Islet precursor cell (in vitro differentiated cells): ENCODE measurements at regions not wholly inside any gene's neighbourhood (a gene's known extent, or its start where the extent isn't known, plus 50 kb on each side); places are given as distances from the start of the nearest gene placed in this dataset.
A peak's percentile ranks its signal among the peaks of the same experiment; 100 is the strongest.

Source experiments
- DNase-seq: peaks from one replicate; pipeline ENCODE4 v3.0.0-alpha.2; 2018

DNA sequence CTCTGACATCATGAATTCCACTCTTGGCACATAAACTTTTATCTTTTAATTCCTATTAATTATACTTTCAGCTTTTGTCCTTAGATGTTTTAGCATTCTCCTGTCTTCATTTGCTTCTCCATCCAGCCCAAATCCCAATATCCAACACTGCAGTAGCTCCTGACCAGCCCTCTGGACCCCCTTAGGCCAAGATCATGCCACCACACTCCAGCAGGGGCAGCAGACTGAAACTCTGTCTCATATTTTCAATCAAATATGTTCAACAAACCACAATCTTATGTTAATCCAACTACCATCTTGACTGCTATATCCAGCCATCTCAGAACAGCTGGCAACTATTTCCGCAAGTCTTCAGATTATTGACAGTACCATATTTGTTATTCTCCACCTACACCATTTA, 315.8 kb upstream of the ROBO2 start:
- no peak for DNase-seq

DNA sequence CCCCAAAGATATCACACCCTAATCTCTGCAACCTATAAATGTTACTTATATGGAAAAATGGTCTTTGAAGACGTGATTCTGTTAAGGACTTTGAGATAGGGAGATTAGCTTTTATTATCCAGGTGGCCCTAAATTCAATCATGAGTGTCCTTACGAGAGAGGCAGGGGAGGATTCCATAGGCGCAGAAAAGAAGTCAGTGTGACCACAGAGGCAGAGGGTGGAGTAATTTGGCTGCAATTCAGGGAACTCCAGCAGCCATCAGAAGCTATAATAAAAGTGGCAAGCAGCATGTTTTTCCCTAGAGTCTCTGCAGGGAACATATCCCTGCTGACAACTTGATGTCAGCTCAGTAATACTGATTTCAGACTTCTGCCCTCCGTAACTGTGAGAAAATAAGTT, 315.2 kb upstream of the ROBO2 start:
- DNase-seq: no peak

DNA sequence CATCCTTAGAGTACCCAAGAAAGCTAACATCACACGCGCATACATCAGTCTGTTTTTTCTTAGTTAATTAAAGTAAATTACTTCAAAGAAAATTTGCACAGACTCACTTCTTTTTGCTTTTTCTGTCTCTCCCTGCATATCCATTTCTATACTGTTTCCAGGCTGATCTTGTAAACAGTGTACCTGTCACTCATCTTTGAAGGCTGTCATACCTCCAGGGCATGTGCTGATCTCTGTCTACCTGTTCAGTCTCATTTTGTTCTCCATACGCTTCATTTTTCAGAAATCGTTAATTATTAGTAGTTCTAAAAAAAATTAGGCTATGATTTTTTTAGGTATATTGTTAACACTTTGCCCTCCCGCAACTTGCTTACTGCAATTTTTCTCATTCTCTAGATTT, 313.9 kb upstream of the ROBO2 start:
- no peak for DNase-seq

DNA sequence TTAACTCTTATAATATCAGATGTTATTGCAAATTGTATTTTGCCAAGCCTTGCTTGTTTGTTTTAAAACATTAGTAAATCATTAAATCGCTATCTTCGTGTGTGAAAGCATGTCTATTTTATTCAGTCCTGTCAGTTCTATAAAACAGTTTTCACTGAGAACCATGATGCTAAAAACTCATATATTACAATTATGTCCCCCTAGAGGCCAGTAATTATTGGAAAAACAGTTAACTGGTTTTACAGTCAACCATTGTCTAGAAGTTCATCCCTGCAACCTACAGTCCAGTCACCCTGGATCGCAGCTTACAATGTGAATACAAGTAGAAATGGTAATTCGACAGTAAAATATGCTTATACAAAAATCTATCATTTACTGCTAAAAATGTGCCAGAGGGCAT, 311.5 kb upstream of the ROBO2 start:
- DNase-seq: no peak

DNA sequence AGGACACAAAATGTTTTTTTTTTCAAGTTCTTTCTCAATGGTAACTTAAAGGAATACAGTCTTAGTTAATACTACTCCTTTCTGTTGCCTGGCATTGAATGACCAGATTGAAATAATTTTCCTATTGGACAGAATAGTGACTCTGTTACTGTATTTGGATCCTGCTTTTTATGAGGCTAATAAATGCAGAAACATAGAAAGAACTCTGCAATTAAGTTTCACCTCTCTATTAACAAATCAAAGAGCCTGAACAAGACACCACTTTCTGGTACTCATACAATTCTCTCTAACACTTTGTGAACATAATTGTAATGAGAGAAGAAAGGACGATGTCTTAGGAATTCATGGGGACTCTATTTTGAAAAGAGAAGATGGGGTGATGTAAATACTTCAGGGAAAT, 308.4 kb upstream of the ROBO2 start:
- no peak for DNase-seq

DNA sequence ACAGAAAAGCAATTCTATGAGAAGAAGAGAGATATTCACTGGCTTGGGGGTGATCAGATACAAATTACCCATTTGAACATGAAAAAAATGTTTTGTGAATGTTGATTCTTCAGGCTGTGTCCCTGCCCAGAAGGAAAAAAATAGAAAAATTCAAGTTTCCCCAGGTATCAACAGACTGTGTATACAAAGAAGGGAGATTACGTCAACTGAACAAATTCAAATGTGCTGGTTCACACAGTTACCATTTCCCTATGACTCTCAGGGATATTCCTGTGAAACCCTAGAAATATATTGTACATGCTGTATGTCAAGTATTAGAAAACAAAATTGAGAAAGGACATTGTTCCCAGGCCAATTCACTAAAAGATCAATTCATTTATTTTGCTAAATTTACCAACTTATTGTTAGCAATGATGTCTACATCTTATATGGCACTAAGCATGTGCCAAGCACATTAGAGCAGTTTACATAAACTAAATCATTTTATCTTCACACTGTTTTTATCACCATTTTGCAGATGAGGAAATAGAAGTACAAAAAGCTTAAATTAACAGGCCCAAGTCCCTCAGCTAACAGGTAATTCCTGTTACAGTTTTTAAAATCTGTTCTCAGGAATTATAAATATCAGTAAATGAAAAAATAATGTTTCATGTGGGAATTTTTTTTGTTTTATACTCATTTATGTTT, 306.7 kb upstream of the ROBO2 start:
- no peak for DNase-seq

DNA sequence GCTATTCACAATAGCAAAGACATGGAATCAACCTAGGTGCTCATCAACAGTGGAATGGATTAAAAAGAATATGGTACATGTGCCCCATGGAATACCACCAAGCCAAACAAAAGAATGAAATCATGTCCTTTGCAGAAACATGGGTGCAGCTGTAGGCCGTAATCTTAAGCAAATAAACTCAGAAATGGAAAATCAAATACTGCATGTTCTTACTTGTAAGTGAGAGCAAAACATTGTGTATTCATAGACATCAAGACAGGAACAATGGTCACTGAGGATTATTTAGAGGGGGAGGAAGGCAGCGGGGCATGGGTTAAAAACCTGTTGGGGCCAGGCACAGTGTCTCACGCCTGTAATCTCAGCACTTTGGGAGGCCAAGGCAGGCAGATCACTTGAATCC, 304.7 kb upstream of the ROBO2 start:
- no peak for DNase-seq

DNA sequence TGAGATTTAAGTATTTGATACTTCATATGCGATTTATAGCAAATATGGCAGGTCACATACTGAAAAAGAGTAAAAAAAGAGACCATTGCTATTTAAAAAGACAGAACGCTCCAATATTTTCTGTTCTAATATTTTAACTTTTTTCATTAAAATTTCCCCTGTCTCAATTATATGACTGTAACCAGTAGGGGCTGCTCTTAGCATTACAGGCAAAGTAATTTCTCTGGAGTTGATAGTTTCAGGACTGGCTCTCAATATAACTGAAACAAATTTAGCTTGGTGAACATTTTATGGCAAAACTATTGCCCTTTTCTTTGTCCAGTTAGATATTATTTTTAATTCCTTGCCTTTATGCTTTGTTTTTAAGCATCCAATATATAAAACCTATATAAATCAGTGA, 286.3 kb upstream of the ROBO2 start:
- DNase-seq: no peak

DNA sequence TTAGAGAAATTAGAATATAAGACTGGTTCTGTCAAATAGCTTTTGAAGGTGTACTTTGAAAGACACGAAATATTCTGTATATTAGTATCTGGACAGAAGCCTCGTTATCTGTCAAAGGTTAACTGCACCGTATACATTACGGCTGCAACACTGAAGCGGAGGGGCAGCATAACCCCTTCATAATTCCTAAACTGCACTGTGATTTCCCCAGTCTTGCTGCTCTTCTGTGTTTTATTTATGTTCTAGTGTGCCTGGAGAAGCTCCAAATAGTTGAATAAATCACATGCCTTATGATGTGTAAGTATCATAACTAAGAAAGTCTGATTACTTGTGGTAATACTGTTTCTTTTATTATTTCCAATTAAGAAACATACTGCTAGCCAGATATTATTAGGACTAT, 285.7 kb upstream of the ROBO2 start:
- DNase-seq: no peak

DNA sequence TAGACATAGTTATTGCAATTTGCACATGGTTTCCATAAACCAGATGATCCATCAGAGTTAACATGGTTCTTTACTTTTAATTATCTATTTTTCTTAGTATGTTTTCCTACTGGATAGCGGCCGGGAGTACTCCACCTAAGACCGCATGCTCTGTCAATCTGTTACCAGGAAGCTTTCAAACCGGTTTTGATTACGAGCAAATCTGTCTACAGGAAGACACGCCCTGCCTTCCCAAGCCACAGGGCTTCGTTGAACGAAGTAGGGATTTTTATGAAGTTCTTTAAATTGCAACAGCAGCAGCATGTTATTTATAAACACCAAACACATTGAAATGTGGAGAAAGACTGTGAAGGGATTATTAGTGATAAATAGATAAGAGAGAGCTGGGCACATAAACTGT, 283.3 kb upstream of the ROBO2 start:
- no peak for DNase-seq

DNA sequence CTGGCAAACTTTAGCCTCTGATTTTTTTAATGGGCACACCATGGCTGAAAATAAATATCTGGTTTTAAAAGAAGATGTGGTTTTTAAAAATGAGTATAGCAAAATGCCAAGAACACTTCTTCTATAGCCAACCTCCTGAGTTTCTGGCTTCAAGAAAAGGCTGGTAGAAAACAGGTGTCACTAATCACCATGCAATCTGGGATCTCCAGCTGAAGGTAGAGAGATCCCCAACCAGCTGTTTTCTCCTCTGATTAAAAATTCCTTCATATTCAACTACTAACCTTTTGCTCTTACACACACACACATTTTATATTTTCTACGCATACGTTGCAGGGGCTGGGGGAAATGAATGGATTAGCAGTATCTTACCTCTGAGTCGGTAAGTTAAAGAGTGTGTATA, 279.6 kb upstream of the ROBO2 start:
- no peak for DNase-seq

DNA sequence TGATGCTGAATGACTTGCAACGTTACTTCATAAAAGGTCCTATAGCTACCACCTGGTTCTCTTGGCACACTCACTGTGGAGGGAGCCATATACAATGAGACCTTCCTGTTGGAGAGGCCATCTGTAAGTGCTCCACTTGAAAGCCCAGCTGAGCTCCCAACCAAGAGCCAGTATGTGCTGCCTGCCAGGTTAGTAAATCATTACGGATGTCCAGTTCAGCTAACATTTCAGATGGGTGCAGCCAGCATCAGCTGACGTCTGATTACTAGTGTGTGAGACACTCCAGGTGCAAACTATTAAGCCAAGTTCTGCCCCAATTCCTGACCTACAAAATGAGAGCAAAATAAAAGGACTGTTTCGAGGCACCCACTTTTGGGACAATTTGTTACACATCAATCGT, 274.4 kb upstream of the ROBO2 start:
- peak; percentile 37 for DNase-seq

DNA sequence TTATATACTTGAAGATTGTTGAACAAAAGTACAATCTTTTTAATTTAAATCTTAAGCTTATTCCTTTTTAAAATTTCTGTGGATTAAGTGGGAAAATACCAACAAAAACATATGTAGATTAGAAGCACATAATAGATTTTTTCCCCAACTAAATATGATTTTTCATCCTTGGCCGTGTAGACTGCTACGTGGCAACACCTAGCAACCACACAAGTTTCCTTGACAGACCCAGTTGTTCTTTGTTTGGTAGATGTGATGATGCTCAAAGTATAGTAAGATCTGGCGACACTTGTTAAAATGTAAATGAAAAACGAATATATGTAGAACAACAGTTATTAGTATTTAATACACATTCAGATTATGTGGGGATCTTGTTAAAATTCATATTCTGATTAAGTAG, 271.0 kb upstream of the ROBO2 start:
- no peak for DNase-seq

DNA sequence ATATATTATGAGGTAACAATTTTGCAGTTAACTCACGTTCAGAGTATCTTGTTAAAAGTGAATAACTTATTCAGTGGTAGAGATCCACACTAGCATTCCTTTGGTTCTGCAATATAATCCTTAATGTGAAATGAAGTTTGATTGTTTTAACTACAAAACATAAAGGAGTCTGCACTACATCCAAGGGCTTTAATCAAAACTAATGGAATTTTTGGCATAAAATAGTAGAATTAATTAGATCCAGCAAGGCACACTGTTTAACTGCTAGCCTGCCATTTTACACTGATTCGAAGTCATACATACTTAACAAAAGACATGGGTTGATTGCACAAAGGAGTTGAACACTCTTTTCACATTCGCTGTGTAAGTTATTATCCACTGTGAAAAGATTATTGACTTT, 263.0 kb upstream of the ROBO2 start:
- no peak for DNase-seq

DNA sequence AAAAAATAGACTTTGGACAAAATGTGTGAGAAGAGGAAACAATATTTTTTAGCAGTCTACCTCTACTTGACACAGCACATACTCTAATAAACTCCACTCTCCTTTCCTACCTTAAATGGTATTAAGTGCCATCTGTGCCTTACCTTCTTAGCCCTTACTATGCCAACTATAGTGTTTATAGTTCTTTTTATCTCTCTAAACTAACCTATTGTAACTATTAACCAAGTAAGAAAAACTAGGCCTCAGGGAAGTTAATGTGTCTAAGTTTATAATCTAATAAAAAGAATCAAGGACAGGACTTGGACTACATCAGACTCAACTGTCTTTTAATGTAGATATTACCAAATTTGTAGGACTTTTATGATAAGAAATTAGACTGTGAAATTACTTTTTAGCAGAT, 251.7 kb upstream of the ROBO2 start:
- DNase-seq: no peak

DNA sequence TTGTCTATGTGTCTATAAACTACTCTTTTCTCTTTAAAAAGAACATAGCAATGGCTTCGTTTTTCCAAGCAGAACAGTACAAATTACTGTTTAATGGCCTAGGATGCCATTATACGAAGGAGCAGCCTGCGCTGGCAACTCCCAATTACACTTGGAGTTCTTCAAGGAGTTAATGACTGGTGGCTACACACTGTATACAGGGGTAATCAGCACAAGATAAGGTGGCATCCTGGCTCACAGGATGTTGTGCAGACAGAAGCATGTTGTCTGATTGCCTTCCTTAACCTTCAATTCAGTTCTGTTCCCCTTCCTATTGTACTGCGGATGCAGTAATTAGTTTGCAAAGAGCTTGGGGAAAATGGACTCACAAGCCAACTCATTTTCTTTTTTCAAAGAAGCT, 250.7 kb upstream of the ROBO2 start:
- peak; percentile 87 for DNase-seq

DNA sequence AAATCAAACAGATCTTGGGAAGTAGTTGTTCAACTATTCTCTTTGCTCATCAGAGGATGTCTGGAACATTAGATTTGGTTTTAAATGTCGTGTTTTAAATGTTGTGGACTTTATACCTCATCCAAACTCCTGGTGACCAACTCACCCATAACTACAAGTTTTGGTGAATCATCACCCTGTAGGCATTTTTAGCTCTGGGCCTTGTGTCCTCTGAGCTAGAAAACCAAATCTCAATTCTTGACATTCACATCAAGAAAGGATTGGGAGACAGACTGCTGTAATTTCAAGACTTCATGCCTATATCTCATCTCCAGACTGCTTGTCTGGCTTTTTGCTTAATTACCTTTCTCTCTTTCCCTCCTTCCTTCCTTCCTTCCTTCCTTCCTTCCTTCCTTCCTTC, 228.5 kb upstream of the ROBO2 start:
- no peak for DNase-seq

DNA sequence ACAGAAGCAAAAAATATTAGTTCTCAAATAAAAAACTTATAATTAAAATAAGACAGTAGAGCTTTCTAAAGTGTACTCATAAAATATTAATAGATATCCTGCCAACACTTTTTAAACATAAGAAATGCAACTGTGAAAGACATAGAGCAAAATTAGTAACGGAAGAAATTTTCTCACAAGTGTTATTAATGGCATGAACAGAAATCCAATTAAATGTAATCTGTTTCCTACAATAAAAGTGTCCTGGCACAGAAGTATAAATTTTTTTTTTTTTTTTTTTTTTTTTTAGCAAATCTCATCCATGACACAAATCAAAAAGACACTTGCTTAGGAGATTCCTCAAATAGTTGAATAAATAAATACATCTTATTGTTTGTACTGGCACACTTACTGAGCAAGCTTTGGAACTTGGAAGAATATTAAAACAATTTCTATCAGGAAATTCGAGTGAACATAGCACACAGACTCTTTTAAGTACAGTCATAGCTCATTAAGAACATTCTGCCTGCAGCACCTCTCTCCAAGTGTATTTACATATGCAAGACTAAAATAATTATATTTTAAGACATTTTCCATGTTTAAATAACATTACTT, 227.2 kb upstream of the ROBO2 start:
- DNase-seq: no peak

DNA sequence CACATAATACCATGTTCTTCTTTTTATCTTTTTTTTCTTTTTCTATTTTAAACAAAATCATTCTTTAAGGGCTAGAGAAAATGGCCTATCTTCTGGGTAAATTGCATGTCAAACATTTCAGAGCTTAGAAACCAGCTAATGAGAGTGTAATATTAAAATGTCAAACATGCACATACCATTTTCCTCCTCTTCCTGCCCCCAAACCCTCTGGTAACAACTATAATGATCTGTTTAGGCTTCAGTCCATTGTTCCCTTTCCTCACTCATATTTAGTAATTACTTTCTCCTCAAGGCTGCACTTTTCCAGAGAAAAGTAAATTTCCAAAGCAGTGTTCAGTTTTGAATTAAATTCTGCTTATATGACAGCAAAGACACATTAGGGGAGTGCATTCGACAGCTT, 224.3 kb upstream of the ROBO2 start:
- DNase-seq: no peak

DNA sequence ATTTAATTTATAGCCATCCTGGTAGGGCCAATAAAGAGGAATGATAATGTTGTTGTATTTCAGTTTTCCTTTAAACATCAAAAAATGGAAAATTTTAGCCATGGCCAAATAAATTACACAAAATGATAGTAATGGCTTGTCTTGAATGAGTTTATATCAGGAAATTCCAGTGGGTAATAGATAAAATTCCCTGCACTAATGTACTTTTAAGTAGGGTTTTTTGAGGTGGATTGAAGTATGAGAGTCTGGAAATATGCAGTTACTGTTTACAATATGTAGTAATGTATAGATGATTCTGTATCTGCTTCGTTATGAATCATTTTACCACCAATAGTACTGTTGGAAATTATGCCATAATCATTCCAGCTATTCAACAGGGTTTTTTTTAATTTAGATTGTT, 219.4 kb upstream of the ROBO2 start:
- no peak for DNase-seq

DNA sequence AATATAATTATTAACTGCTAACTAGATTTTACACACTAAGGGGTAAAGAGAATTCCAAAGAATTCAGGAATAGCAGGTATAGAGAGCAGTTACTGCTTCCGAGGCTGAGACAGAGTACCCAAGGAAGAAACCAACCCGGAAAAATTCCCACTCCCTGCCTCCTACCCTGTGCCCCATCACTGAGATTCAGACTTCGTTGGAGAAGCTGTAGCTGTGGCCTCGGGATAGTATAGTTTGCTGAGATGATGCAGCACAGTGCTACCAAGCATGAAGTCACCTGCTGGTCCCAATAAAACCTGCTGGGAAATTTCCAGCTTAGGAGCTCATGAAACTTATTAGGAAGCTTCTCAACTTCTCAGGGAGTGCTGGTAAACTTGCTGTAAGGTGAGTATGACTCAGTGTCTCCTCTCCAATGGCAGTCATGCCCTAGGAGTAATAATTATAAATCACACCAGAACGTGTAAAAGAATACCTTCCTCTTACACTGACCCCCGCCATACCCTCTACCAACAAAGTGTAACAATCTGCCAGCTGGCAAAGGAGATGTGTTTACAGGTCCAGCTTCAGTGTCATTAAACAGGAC, 215.2 kb upstream of the ROBO2 start:
- no peak for DNase-seq

DNA sequence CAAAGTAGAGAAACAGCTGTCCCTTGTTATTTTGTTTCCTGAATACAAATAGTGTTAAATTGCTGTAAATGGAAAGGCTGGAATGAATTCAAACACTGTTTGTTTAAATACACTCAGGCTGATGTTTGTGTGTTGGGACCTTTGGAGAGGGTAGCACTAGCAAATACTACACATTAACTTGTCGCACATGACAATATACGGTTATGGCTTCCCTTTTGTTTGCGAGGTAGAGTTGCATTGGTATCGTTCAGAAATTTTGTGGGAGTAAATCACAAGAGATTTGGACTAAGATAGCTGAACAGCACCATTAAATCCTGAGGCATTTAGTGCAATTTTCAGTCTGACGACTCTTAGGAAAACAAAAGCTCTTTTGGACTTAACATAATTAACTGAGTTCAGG, 213.0 kb upstream of the ROBO2 start:
- DNase-seq: no peak

DNA sequence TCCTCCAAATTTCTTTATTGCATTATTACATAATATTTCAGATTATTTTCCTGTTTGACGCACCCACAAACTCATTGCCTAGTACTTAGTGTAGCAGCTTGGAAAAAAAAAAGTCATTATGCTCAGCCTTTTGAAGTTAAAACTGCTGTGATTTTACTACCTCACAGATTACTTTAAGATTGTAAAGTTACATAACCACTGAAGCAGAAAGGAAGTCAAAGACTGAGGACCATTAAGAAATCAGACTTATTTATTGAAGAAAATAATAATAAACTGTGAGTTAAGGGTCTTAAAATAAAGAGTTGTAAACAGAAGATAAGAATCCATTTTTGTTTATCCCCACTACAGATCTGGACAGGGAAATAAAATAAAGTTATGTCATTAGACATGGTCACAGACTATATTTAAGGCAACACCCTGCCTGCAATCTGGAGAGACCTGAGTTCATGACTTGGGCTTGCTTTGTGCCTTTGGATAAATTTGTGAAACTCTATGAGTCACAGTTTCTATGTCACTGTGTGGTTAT, 212.1 kb upstream of the ROBO2 start:
- DNase-seq: no peak

DNA sequence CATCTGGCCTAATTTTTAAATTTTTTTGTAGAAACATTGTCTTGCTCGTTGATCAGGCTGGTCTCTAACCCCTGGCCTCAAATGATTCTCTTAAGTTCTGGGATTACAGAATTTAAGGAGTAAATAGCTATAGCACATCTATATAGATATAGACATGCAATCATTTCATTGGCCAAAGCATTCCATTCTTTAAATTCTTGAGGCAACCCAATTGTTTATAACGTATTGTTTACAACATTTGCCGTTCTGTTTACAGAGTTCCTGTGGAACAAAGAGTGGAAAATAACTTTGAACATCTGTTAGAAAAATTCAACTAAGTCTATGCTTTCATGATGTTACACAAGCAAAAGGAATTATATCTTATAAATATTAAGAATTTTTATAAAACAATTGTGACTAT, 205.2 kb upstream of the ROBO2 start:
- DNase-seq: no peak

DNA sequence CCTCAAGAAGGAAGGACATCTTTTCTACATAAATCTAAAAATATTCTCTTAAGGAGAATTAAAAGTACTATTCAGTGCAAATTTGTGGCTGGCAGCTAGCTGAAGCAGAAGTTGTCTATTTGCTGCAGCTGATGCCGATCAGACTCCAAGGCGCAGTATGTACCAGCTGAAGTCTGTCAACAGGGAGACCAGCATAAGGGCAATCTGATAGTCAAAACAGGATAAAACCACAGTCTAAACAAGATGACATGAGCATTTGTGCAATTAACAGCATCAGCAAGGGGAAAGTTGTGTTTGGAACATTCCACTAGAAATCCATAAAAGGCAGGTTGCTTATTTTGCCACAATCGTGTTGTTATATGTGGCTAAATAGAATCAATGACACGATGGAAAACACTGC, 198.2 kb upstream of the ROBO2 start:
- no peak for DNase-seq
